CD4-positive, alpha-beta T cell (primary cell): ENCODE measurements at regions not wholly inside any gene's neighbourhood (a gene's known extent, or its start where the extent isn't known, plus 50 kb on each side); places are given as distances from the start of the nearest gene placed in this dataset.

Source experiments
- ATAC-seq: fragments of 200-7000 bp; cut with Tn5 transposase; one replicate; pipeline ENCODE4 v1.10.0; 2022; ENCODE audit warnings: mild to moderate bottlenecking; ENCODE audit not compliant: poor library complexity
- CTCF ChIA-PET: fragments of 350-600 bp; sonication (Branson Sonifier 250); formaldehyde crosslinking; loops from one replicate; lab custom pipeline; 2021; ENCODE audit warnings: antibody characterized with exemption, inconsistent platforms; lab: Charles Lee
- POLR2A ChIA-PET: fragments of 350-600 bp; sonication (Branson Sonifier 250); formaldehyde crosslinking; loops from one replicate; lab custom pipeline; 2021; ENCODE audit warnings: antibody characterized with exemption, inconsistent platforms; lab: Charles Lee
- DNase-seq, 14 experiments: peaks; one replicate each; pipeline ENCODE4 v3.0.0-alpha.2; 2013 to 2020; ENCODE audit warnings: mixed read lengths in 2 of 14
- H3K27ac ChIP-seq, 2 donors: one replicate each; pipeline versions ENCODE4 v1.5.1 to v1.7.0; 2013; ENCODE audit warnings: low read length in 2 of 2, low read depth in 1 of 2, mild to moderate bottlenecking in 1 of 2
- H3K27me3 ChIP-seq, 2 experiments: 1 replicate in 1 of 2; 2 replicates in 1 of 2; pipeline versions ENCODE4 v1.6.1 to v1.7.0; 2013; ENCODE audit warnings: low read length in 2 of 2, control low read depth in 1 of 2, mild to moderate bottlenecking in 1 of 2, moderate library complexity in 1 of 2; ENCODE audit not compliant: insufficient read depth in 2 of 2, control insufficient read depth in 1 of 2
- H3K36me3 ChIP-seq: one replicate; pipeline ENCODE4 v1.6.1; 2013; ENCODE audit warnings: low read length, control low read depth; ENCODE audit not compliant: insufficient read depth
- H3K4me1 ChIP-seq: one replicate; pipeline ENCODE4 v1.6.1; 2013; ENCODE audit warnings: low read length, control low read depth; ENCODE audit not compliant: insufficient read depth
- H3K4me3 ChIP-seq: one replicate; pipeline ENCODE4 v1.5.1; 2013; ENCODE audit warnings: mild to moderate bottlenecking, low read length, moderate library complexity
- H3K9me3 ChIP-seq, 2 experiments: 1 replicate in 1 of 2; 2 replicates in 1 of 2; pipeline versions ENCODE4 v1.6.1 to v1.7.0; 2013; ENCODE audit warnings: low read length in 2 of 2, mild to moderate bottlenecking in 2 of 2, control low read depth in 1 of 2, moderate library complexity in 1 of 2; ENCODE audit not compliant: control insufficient read depth in 1 of 2, insufficient read depth in 1 of 2
- H3K27ac Mint-ChIP-seq: one replicate; pipeline ENCODE4 v1.8.0; 2020; ENCODE audit warnings: mixed read lengths
- H3K27me3 Mint-ChIP-seq: one replicate; pipeline ENCODE4 v1.8.0; 2021; ENCODE audit warnings: mixed read lengths
- H3K36me3 Mint-ChIP-seq: one replicate; pipeline ENCODE4 v1.8.0; 2021; ENCODE audit warnings: low read depth, mixed read lengths
- H3K4me1 Mint-ChIP-seq: one replicate; pipeline ENCODE4 v1.8.0; 2021; ENCODE audit warnings: low read depth, mixed read lengths
- H3K4me3 Mint-ChIP-seq: one replicate; pipeline ENCODE4 v1.8.0; 2020; ENCODE audit warnings: mild to moderate bottlenecking, mixed read lengths
- H3K9me3 Mint-ChIP-seq: one replicate; pipeline ENCODE4 v1.8.0; 2020; ENCODE audit warnings: mixed read lengths
- intact Hi-C, 2 experiments: fragments of 100-400 bp; cut with DNase I in 1 of 2; cut with micrococcal nuclease in 1 of 2; formaldehyde crosslinking; loops; one replicate each; pipeline versions ENCODE4 v1.15.1 to v1.9.0; 2023 to 2025; cut with DNase I, micrococcal nuclease
- TF ChIP-seq, protein P1 (sequence below): fragments of 200-600 bp; IDR thresholded peaks from one replicate; pipeline ENCODE4 v1.8.0; 2022; ENCODE audit warnings: antibody characterized with exemption, mild to moderate bottlenecking

DNA sequence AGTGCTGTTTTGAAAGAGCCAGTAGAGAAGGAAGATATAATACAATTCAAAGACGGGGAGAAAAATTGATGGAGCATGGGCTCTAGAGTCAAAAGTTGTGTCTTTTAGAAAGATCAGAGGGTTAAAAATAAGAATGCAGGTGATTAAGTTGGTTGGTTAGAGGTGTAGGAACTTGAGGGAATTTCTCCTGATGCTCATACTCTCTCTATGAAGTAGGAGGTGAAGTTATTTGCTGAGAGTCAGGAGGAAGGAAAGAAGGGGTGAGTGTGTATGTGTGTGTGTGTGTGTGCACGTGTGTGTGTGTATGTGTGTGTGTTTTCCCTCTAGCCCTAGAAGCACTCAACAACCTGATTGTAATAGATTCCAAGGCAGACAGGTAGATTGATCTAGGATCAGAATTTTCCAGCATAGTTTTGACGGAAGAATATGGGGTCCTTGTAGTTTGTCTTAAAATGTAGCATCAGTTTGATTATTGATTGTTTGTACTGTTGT is 88.3 kb upstream of the MACF1 start:
- Histone ChIP-seq H3K36me3 (no peaks in the 10 kb centered on the region), H3K27ac (no peak overlapping the region), H3K4me3 (no peak overlapping the region), H3K9me3 (no peaks in the 10 kb centered on the region), H3K4me1 (no peaks in the 10 kb centered on the region), H3K27me3 (no peaks in the 10 kb centered on the region)
- Mint-ChIP-seq H3K9me3 (no peaks in the 10 kb centered on the region), H3K36me3 (no peaks in the 10 kb centered on the region), H3K27me3 (no peaks in the 10 kb centered on the region), H3K27ac (no peak overlapping the region), H3K4me3 (no peak overlapping the region), H3K4me1 (no peaks in the 10 kb centered on the region)
- CTCF ChIA-PET: no interaction called here
- TF ChIP-seq, protein P1, sequence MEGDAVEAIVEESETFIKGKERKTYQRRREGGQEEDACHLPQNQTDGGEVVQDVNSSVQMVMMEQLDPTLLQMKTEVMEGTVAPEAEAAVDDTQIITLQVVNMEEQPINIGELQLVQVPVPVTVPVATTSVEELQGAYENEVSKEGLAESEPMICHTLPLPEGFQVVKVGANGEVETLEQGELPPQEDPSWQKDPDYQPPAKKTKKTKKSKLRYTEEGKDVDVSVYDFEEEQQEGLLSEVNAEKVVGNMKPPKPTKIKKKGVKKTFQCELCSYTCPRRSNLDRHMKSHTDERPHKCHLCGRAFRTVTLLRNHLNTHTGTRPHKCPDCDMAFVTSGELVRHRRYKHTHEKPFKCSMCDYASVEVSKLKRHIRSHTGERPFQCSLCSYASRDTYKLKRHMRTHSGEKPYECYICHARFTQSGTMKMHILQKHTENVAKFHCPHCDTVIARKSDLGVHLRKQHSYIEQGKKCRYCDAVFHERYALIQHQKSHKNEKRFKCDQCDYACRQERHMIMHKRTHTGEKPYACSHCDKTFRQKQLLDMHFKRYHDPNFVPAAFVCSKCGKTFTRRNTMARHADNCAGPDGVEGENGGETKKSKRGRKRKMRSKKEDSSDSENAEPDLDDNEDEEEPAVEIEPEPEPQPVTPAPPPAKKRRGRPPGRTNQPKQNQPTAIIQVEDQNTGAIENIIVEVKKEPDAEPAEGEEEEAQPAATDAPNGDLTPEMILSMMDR: no peak
- POLR2A ChIA-PET: no interaction called here
- intact Hi-C loops: no loop called here
- DNase-seq: no peak
- no peak for ATAC-seq

DNA sequence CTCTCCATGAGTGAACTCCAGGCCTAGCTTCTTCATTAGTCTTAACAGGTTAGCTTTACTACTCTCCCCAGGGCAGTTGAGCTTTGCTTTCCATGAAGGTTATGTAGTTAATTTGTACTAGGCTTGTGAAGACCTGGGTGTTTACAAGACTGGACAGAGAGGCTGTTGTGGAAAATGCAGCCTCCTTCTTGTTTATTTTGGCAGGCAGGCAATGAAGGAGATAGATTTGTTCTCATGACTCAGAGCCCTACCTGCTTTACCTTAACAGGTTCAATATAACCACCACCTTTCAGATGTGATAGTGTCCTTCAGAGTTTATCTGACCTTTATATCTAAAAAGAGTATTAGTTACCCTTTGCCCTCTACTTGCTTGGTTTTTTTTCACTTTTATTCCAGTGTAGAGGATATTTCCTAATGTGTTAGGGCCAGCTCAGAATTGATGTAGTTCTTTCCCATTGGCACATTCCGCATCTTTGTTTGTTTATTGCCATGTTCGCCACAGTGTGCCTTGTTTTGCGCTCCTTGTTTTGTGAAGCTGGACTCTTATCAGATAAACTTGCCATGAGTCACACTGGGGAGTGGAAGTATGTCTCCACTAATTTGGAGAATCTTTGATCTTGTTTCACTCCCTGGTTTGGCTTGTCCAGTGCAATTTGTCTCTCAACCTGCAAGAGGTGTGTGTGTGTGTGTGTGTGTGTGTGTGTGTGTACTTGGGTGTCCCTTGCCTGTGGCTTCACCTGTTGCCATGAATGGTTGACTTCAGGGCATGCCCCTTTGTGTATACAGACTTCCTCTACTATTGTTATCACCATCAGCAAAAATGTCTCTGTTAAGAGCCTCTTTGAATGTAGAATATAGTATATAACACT is 87.4 kb upstream of the MACF1 start:
- intact Hi-C loops: no loop called here
- no peaks in the 10 kb centered on the region for H3K4me1 ChIP-seq
- no peak overlapping the region for H3K4me3 Mint-ChIP-seq
- H3K36me3 Mint-ChIP-seq: no peaks in the 10 kb centered on the region
- CTCF ChIA-PET: no interaction called here
- TF ChIP-seq, protein P1: no peak
- no peak for DNase-seq
- H3K27me3 Mint-ChIP-seq: no peaks in the 10 kb centered on the region
- no peak overlapping the region for H3K27ac ChIP-seq
- POLR2A ChIA-PET: no interaction called here
- no peak for ATAC-seq
- H3K27ac Mint-ChIP-seq: no peak overlapping the region
- no peaks in the 10 kb centered on the region for H3K4me1 Mint-ChIP-seq
- no peaks in the 10 kb centered on the region for H3K9me3 ChIP-seq
- no peaks in the 10 kb centered on the region for H3K36me3 ChIP-seq
- H3K4me3 ChIP-seq: no peak overlapping the region
- H3K27me3 ChIP-seq: no peaks in the 10 kb centered on the region
- no peaks in the 10 kb centered on the region for H3K9me3 Mint-ChIP-seq

DNA sequence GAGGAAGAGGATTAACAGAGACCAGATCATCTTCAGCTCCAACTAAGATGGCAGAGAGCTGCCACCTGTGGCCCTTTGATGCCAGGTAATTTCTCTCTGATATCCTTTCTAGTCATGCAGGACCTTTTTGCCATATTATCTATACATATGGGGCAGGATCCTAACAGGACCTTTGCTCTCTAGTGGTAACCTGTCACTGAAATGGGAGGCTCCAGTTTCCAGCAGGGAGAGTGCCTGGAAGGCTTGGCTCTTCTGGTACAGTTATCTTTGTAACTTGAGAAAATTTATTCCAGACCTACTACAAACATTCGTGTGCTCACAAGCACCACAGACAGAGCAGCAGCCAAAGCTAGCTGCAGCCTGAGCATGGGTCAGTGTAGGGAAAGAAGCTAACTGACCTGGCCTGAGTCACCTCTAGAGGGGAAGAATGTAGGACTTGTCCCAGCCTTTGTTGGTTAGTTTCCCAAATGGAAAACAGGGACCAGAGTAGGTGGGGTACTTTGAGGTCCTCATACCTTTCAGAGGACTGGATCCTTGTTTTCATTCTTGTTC is 86.5 kb upstream of the MACF1 start:
- intact Hi-C loops: no loop called here
- no peaks in the 10 kb centered on the region for H3K9me3 ChIP-seq
- H3K27ac ChIP-seq: no peak overlapping the region
- ATAC-seq: no peak
- TF ChIP-seq, protein P1: no peak
- H3K36me3 ChIP-seq: no peaks in the 10 kb centered on the region
- no peaks in the 10 kb centered on the region for H3K27me3 ChIP-seq
- H3K27me3 Mint-ChIP-seq: no peaks in the 10 kb centered on the region
- H3K4me1 Mint-ChIP-seq: no peaks in the 10 kb centered on the region
- no peaks in the 10 kb centered on the region for H3K4me1 ChIP-seq
- ChIA-PET POLR2A (no interaction called here), CTCF (no interaction called here)
- H3K4me3 Mint-ChIP-seq: no peak overlapping the region
- no peak for DNase-seq
- H3K27ac Mint-ChIP-seq: no peak overlapping the region
- no peaks in the 10 kb centered on the region for H3K9me3 Mint-ChIP-seq
- no peaks in the 10 kb centered on the region for H3K36me3 Mint-ChIP-seq
- H3K4me3 ChIP-seq: no peak overlapping the region
